ENCODE measurements at regions not wholly inside any gene's neighbourhood (a gene's known extent, or its start where the extent isn't known, plus 50 kb on each side); places are given as distances from the start of the nearest gene placed in this dataset.

GRCh38 chr16:85174871-85175723, 62.8 kb upstream of the CIBAR2 start:
- Histone ChIP-seq H3K4me3 (no peak overlapping the region), H3K4me1 (peaks cover 56% of the 10 kb centered on the region), H3K9me3 (no peaks in the 10 kb centered on the region), H3K27ac (no peak overlapping the region), H3K36me3 (no peaks in the 10 kb centered on the region), H3K27me3 (peaks cover 9% of the 10 kb centered on the region)
- no peak for TF ChIP-seq CTCF (IDR thresholded peaks at IDR 0.05)
- no peak for TF ChIP-seq POLR2AphosphoS5 (IDR thresholded peaks at IDR 0.05)
- TF ChIP-seq EP300 (IDR thresholded peaks at IDR 0.05): no peak
- TF ChIP-seq POLR2A (IDR thresholded peaks at IDR 0.05): no peak
- 71% methylated on average over 17 of the region's 26 CpGs for WGBS
- no peak for DNase-seq (ENCODE audit: low spot score in 2 of 2)

- no peak overlapping the region for H3K4me3 ChIP-seq
- H3K27ac ChIP-seq: no peak overlapping the region
- no peaks in the 10 kb centered on the region for H3K9me3 ChIP-seq
- peaks cover 49% of the 10 kb centered on the region for H3K4me1 ChIP-seq
- WGBS: 84% methylated on average over 10 of the region's 10 CpGs
- TF ChIP-seq POLR2AphosphoS5 (IDR thresholded peaks at IDR 0.05) (no peak), EP300 (IDR thresholded peaks at IDR 0.05) (no peak), POLR2A (IDR thresholded peaks at IDR 0.05) (no peak), CTCF (IDR thresholded peaks at IDR 0.05) (no peak)
- peaks cover 4% of the 10 kb centered on the region for H3K27me3 ChIP-seq
- no peaks in the 10 kb centered on the region for H3K36me3 ChIP-seq
- DNase-seq (ENCODE audit: low spot score in 2 of 2): no peak
Measured at GRCh38 chr16:85175724-85176233, 63.5 kb upstream of the CIBAR2 start.

- Histone ChIP-seq H3K27ac (no peak overlapping the region), H3K36me3 (no peaks in the 10 kb centered on the region), H3K9me3 (no peaks in the 10 kb centered on the region), H3K4me3 (no peak overlapping the region), H3K4me1 (peaks cover 39% of the 10 kb centered on the region), H3K27me3 (no peaks in the 10 kb centered on the region)
- TF ChIP-seq EP300 (IDR thresholded peaks at IDR 0.05) (no peak), POLR2A (IDR thresholded peaks at IDR 0.05) (no peak), CTCF (IDR thresholded peaks at IDR 0.05) (no peak), POLR2AphosphoS5 (IDR thresholded peaks at IDR 0.05) (no peak)
- WGBS: 67% methylated on average over 26 of the region's 26 CpGs
- no peak for DNase-seq (ENCODE audit: low spot score in 2 of 2)
Measured at GRCh38 chr16:85176541-85177447, 64.5 kb upstream of the CIBAR2 start.

- TF ChIP-seq POLR2A (IDR thresholded peaks at IDR 0.05): no peak
- TF ChIP-seq POLR2AphosphoS5 (IDR thresholded peaks at IDR 0.05): no peak
- TF ChIP-seq CTCF (IDR thresholded peaks at IDR 0.05): no peak
- TF ChIP-seq EP300 (IDR thresholded peaks at IDR 0.05): no peak
- 84% methylated on average over 10 of the region's 10 CpGs for WGBS
- Histone ChIP-seq H3K4me1 (peaks cover 33% of the 10 kb centered on the region), H3K9me3 (no peaks in the 10 kb centered on the region), H3K36me3 (no peaks in the 10 kb centered on the region), H3K4me3 (no peak overlapping the region), H3K27ac (no peak overlapping the region), H3K27me3 (no peaks in the 10 kb centered on the region)
- DNase-seq (ENCODE audit: low spot score in 2 of 2): no peak
Measured at GRCh38 chr16:85177448-85177846, 65.2 kb upstream of the CIBAR2 start.
